BJ (cell line): ENCODE measurements at regions not wholly inside any gene's neighbourhood (a gene's known extent, or its start where the extent isn't known, plus 50 kb on each side); places are given as distances from the start of the nearest gene placed in this dataset.

Source experiments
- CTCF ChIA-PET: fragments of 350-600 bp; formaldehyde crosslinking; extraction: SDS; loops from one replicate; lab custom pipeline; 2021; ENCODE audit warnings: antibody characterized with exemption, inconsistent platforms; lab: Yijun Ruan, JAX
- POLR2A ChIA-PET: fragments of 300-600 bp; sonication (Branson Sonifier 250); formaldehyde crosslinking; extraction: SDS; loops from one replicate; lab custom pipeline; 2021; ENCODE audit warnings: antibody characterized with exemption; lab: Charles Lee
- DNase-seq: peaks from one replicate; pipeline ENCODE4 v3.0.0-alpha.2; 2011; ENCODE audit warnings: low read depth
- H3K27me3 ChIP-seq: 2 replicates; pipeline ENCODE4 v1.6.0; 2011; ENCODE audit warnings: low read length; ENCODE audit not compliant: control insufficient read depth, insufficient read depth
- H3K36me3 ChIP-seq: 2 replicates; pipeline ENCODE4 v1.5.1; 2011; ENCODE audit warnings: low read length; ENCODE audit not compliant: control insufficient read depth, insufficient read depth
- H3K4me3 ChIP-seq: 2 replicates; pipeline ENCODE4 v1.5.1; 2011; ENCODE audit warnings: low read depth, mild to moderate bottlenecking, control low read depth, low read length
- TF ChIP-seq, protein P1 (sequence below): IDR thresholded peaks from 2 replicates; pipeline ENCODE4 v1.5.1; 2011; ENCODE audit warnings: low read depth, mild to moderate bottlenecking, control low read depth, inconsistent platforms, low read length, moderate library complexity; ENCODE audit not compliant: insufficient read depth

DNA sequence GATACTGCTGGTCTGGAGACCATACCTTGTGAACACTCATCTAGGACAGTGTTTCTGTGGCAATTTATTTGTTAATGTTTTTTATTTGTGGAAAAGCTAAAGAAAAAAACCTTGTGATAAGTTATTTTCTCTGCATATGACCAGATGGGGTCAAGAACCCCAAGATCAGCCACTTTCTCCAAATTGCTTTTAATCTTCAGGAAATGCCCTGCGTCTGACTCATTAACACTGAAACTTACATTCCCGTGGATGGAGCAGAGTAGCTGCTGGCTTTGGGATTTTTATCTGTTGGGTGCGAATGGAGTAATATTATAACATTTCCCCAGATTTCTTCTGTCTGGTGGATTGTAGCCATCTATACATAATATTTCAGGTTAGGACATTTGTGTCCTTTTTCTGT, 444.5 kb downstream of the SH3GL2 start:
- ChIA-PET CTCF (no interaction called here), POLR2A (no interaction called here)
- DNase-seq = no peak
- no peaks in the 10 kb centered on the region; the same call in 1 of the 2 replicates for H3K27me3 ChIP-seq
- TF ChIP-seq, protein P1, sequence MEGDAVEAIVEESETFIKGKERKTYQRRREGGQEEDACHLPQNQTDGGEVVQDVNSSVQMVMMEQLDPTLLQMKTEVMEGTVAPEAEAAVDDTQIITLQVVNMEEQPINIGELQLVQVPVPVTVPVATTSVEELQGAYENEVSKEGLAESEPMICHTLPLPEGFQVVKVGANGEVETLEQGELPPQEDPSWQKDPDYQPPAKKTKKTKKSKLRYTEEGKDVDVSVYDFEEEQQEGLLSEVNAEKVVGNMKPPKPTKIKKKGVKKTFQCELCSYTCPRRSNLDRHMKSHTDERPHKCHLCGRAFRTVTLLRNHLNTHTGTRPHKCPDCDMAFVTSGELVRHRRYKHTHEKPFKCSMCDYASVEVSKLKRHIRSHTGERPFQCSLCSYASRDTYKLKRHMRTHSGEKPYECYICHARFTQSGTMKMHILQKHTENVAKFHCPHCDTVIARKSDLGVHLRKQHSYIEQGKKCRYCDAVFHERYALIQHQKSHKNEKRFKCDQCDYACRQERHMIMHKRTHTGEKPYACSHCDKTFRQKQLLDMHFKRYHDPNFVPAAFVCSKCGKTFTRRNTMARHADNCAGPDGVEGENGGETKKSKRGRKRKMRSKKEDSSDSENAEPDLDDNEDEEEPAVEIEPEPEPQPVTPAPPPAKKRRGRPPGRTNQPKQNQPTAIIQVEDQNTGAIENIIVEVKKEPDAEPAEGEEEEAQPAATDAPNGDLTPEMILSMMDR = no peak
- no peaks in the 10 kb centered on the region for H3K36me3 ChIP-seq
- no peak overlapping the region for H3K4me3 ChIP-seq

GRCh38 chr9:18032636-18033035, 441.3 kb upstream of the ADAMTSL1 start:
- no peaks in the 10 kb centered on the region for H3K36me3 ChIP-seq
- ChIA-PET POLR2A (no interaction called here), CTCF (interaction anchor here (1.0 kb wide), 1 partner anchor 181 kb away, joined by 3 read pairs; no protein-coding TSS in a partner anchor)
- TF ChIP-seq, protein P1 = no peak
- H3K27me3 ChIP-seq = no peaks in the 10 kb centered on the region
- no peak for DNase-seq
- H3K4me3 ChIP-seq = no peak overlapping the region

DNA sequence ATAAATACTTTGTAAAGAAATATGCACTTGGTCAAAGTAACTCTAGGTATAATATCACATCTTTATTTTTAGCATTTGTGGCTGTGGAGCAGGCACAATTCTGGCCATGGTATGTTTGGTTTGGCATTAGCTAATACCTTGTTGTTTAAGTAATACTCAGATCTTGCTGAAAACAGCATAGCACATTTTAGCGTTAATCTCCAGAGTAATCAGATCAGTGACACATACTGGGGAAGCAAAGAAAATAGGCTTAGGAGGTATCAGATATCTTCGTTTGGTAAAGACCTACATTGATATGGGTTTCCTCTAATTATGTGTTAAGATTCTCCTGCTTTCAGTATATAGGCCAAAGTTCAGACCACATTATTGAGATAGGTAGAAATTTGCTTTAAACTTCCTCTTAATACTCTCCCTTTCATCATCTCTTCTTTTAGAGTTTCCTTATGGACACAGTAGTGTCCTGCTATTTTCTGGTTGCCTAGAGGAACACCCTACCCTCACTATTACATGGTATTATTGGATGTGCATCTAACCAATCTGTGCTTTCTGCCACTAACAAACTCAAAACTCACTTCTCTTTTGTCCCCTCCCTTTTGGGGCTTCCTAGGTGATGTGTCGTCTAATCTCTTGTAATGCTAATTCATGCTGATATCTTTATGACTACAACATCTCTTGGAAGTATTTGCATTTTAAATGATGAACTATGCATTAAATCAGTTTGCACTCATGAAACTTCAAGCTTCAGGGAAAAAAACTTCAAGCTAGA, 437.3 kb upstream of the ADAMTSL1 start:
- ChIA-PET POLR2A (no interaction called here), CTCF (interaction anchor here (0.6 kb wide), 1 partner anchor 1434 kb away, joined by 3 read pairs; no protein-coding TSS in a partner anchor)
- Histone ChIP-seq H3K36me3 (no peaks in the 10 kb centered on the region), H3K27me3 (no peaks in the 10 kb centered on the region; the same call in 1 of the 2 replicates), H3K4me3 (no peak overlapping the region)
- TF ChIP-seq, protein P1 = no peak
- DNase-seq = no peak

GRCh38 chr9:18037981-18038380, 436.0 kb upstream of the ADAMTSL1 start:
- Histone ChIP-seq H3K4me3 (no peak overlapping the region), H3K27me3 (no peaks in the 10 kb centered on the region; the same call in 1 of the 2 replicates), H3K36me3 (no peaks in the 10 kb centered on the region)
- POLR2A ChIA-PET = no interaction called here
- CTCF ChIA-PET = no interaction called here
- TF ChIP-seq, protein P1 = no peak
- DNase-seq = no peak

- ChIA-PET CTCF (no interaction called here), POLR2A (no interaction called here)
- TF ChIP-seq, protein P1 = no peak
- Histone ChIP-seq H3K36me3 (no peaks in the 10 kb centered on the region), H3K4me3 (no peak overlapping the region), H3K27me3 (no peaks in the 10 kb centered on the region; the same call in 1 of the 2 replicates)
- no peak for DNase-seq
Measured at GRCh38 chr9:18040327-18040726, 433.6 kb upstream of the ADAMTSL1 start.
